HepG2 (cell line): ENCODE measurements at regions not wholly inside any gene's neighbourhood (a gene's known extent, or its start where the extent isn't known, plus 50 kb on each side); places are given as distances from the start of the nearest gene placed in this dataset.

Experiments
- ATAC-seq: fragments of 200-7000 bp; cut with Tn5 transposase; 3 replicates; pipeline ENCODE4 v1.9.1; 2020; ENCODE audit warnings: mild to moderate bottlenecking, moderate library complexity
- BruUV-seq: library from RNA; stranded (reverse); fragments of 400-500 nt; replicated peaks from 2 replicates; lab custom pipeline; 2021; lab: Mats Ljungman, UMichigan
- CTCF ChIA-PET: fragments of 300-600 bp; formaldehyde crosslinking; extraction: SDS; loops from one replicate; lab custom pipeline; 2021; ENCODE audit warnings: low total read pairs, inconsistent platforms, low intra/inter-chr PET ratio; lab: Yijun Ruan, JAX
- POLR2A ChIA-PET: fragments of 350-600 bp; sonication (Branson Sonifier 250); formaldehyde crosslinking; loops from one replicate; lab custom pipeline; 2020; ENCODE audit warnings: antibody characterized with exemption, inconsistent platforms; lab: Yijun Ruan, JAX
- DNase-seq: peaks from one replicate; pipeline ENCODE4 v3.0.0-alpha.2; 2015; ENCODE audit warnings: low spot score
- FAIRE-seq: peaks from 3 replicates; lab custom pipeline; 2011; peaks lifted over from hg19 to GRCh38; lab: Jason Lieb, UNC
- H2AFZ ChIP-seq: one replicate; pipeline ENCODE4 v1.6.1; 2011; ENCODE audit warnings: low read length, inconsistent platforms
- H3K27ac ChIP-seq: fragments of 300-600 bp; 3 replicates; pipeline ENCODE4 v1.8.0; 2011; ENCODE audit warnings: mixed run types, mild to moderate bottlenecking, mixed read lengths, low read length, inconsistent platforms; ENCODE audit not compliant: insufficient read depth; ENCODE audit errors: extremely low read length
- H3K27me3 ChIP-seq, 2 experiments: fragments of 200-600 bp in 1 of 2; 2 replicates in 1 of 2; 3 replicates in 1 of 2; pipeline versions ENCODE4 v1.6.0 to v1.8.0; 2011; ENCODE audit warnings: low read length in 2 of 2, mild to moderate bottlenecking in 2 of 2, moderate library complexity in 2 of 2, inconsistent platforms in 1 of 2; ENCODE audit not compliant: insufficient read depth in 2 of 2, control insufficient read depth in 1 of 2
- H3K36me3 ChIP-seq, 2 experiments: fragments of 200-600 bp in 1 of 2; replicated peaks in 1 of 2; 2 replicates in 1 of 2; 3 replicates in 1 of 2; pipeline versions ENCODE4 v1.5.1 to v1.8.0; 2011; ENCODE audit warnings: low read length in 2 of 2, inconsistent platforms in 1 of 2; ENCODE audit not compliant: insufficient read depth in 2 of 2, control insufficient read depth in 1 of 2
- H3K4me1 ChIP-seq: 2 replicates; pipeline ENCODE4 v1.5.1; 2012; ENCODE audit warnings: low read length, inconsistent platforms; ENCODE audit not compliant: insufficient read depth
- H3K4me2 ChIP-seq: 2 replicates; pipeline ENCODE4 v1.6.0; 2011; ENCODE audit warnings: low read depth, low read length, inconsistent platforms
- H3K4me3 ChIP-seq, 3 experiments: fragments of 200-600 bp in 1 of 3; sonication (generic), shearing (Covaris generic) in 1 of 3; replicated peaks in 1 of 3; 2 replicates each; pipeline ENCODE4 v1.5.1; 2011 to 2016; ENCODE audit warnings: low read length in 3 of 3, inconsistent platforms in 2 of 3, low read depth in 2 of 3, mild to moderate bottlenecking in 2 of 3, control low read depth in 1 of 3, mixed read lengths in 1 of 3; ENCODE audit not compliant: insufficient read depth in 1 of 3
- H3K79me2 ChIP-seq: one replicate; pipeline ENCODE4 v1.6.1; 2011; ENCODE audit warnings: low read length, inconsistent platforms; ENCODE audit not compliant: insufficient read depth
- H3K9ac ChIP-seq: 2 replicates; pipeline ENCODE4 v1.6.0; 2011; ENCODE audit warnings: mild to moderate bottlenecking, low read depth, low read length, inconsistent platforms; ENCODE audit not compliant: insufficient read depth
- H3K9me3 ChIP-seq: 2 replicates; pipeline ENCODE4 v1.5.1; 2012; ENCODE audit warnings: mild to moderate bottlenecking, low read length
- H4K20me1 ChIP-seq: 2 replicates; pipeline ENCODE4 v1.6.0; 2011; ENCODE audit warnings: inconsistent platforms, mild to moderate bottlenecking, low read length, moderate library complexity; ENCODE audit not compliant: insufficient read depth
- ARID2 ChIP-seq: sonication (generic); formaldehyde crosslinking; IDR thresholded peaks from 2 replicates; pipeline ENCODE4 v1.8.1; 2022; ENCODE audit warnings: mild to moderate bottlenecking, missing genetic modification reagents, borderline replicate concordance
- GMEB1 ChIP-seq: sonication (generic); formaldehyde crosslinking; IDR thresholded peaks from 2 replicates; pipeline ENCODE4 v1.5.1; 2020; ENCODE audit warnings: missing genetic modification reagents, mild to moderate bottlenecking, borderline replicate concordance
- KLF11 ChIP-seq: IDR thresholded peaks from 2 replicates; pipeline ENCODE4 v1.6.1; 2016; ENCODE audit warnings: missing compliant biosample characterization
- MATR3 ChIP-seq: sonication (generic); formaldehyde crosslinking; IDR thresholded peaks from 2 replicates; pipeline ENCODE4 v1.4.0; 2020; ENCODE audit warnings: missing genetic modification reagents
- RARA ChIP-seq: IDR thresholded peaks from 2 replicates; pipeline ENCODE4 v1.6.1; 2016; ENCODE audit warnings: missing genetic modification reagents, missing compliant biosample characterization
- RCOR2 ChIP-seq: IDR thresholded peaks from 2 replicates; pipeline ENCODE4 v1.6.1; 2016; ENCODE audit warnings: missing biosample characterization, missing genetic modification reagents
- RNF2 ChIP-seq: fragments of 450-650 bp; conservative IDR thresholded peaks from 2 replicates; pipeline ENCODE4 v1.6.1; 2016; ENCODE audit warnings: low read depth
- SNAI1 ChIP-seq: sonication (generic); formaldehyde crosslinking; IDR thresholded peaks from 2 replicates; pipeline ENCODE4 v1.5.0; 2020; ENCODE audit warnings: mild to moderate bottlenecking, missing genetic modification reagents, borderline replicate concordance
- SOX5 ChIP-seq: IDR thresholded peaks from 2 replicates; pipeline ENCODE4 v1.6.1; 2016; ENCODE audit warnings: borderline replicate concordance
- ZBTB38 ChIP-seq: sonication (generic); formaldehyde crosslinking; IDR thresholded peaks from 2 replicates; pipeline ENCODE4 v1.5.1; 2020; ENCODE audit warnings: mild to moderate bottlenecking, missing genetic modification reagents
- ZFX ChIP-seq: sonication (generic); formaldehyde crosslinking; IDR thresholded peaks from 2 replicates; pipeline ENCODE4 v1.4.0; 2020; ENCODE audit warnings: mild to moderate bottlenecking, low read depth, missing genetic modification reagents, moderate library complexity
- ZNF124 ChIP-seq: sonication (generic); formaldehyde crosslinking; IDR thresholded peaks from 2 replicates; pipeline ENCODE4 v1.4.0; 2020; ENCODE audit warnings: missing genetic modification reagents
- ZNF138 ChIP-seq: sonication (generic); formaldehyde crosslinking; IDR thresholded peaks from 2 replicates; pipeline ENCODE4 v1.5.0; 2020; ENCODE audit warnings: mild to moderate bottlenecking, low read depth, missing genetic modification reagents
- ZNF33A ChIP-seq: sonication (generic); formaldehyde crosslinking; IDR thresholded peaks from 2 replicates; pipeline ENCODE4 v1.5.1; 2020; ENCODE audit warnings: missing genetic modification reagents, mild to moderate bottlenecking, moderate library complexity, borderline replicate concordance
- ZNF678 ChIP-seq: sonication (generic); formaldehyde crosslinking; IDR thresholded peaks from 2 replicates; pipeline ENCODE4 v1.4.0; 2020; ENCODE audit warnings: mild to moderate bottlenecking, missing genetic modification reagents
- ZNF792 ChIP-seq: IDR thresholded peaks from 2 replicates; pipeline ENCODE4 v1.6.1; 2016
- ZNF891 ChIP-seq: sonication (generic); formaldehyde crosslinking; IDR thresholded peaks from 2 replicates; pipeline ENCODE4 v1.5.0; 2020; ENCODE audit warnings: mild to moderate bottlenecking, missing genetic modification reagents
- ZSCAN12 ChIP-seq: sonication (generic); formaldehyde crosslinking; IDR thresholded peaks from 2 replicates; pipeline ENCODE4 v1.9.0; 2021; ENCODE audit warnings: mild to moderate bottlenecking, missing genetic modification reagents
- WGBS: methylation state at CpG from one replicate; pipeline ENCODE4 v1.1.6; 2017; ENCODE audit warnings: low lambda C conversion rate; 5-methylcytosine and 5-hydroxymethylcytosine counted together
- in situ Hi-C: cut with HindIII; loops from 2 replicates; pipeline ENCODE4 v1.10.0; 2017; ENCODE audit warnings: low pct_unique_long_range_greater_than_20kb; ENCODE audit not compliant: extremely low pct_ligation_motif_present
- intact Hi-C: fragments of 100-400 bp; cut with micrococcal nuclease; formaldehyde crosslinking; loops from one replicate; pipeline ENCODE4 v1.10.0; 2022; ENCODE audit not compliant: unreplicated experiment
- TF ChIP-seq, protein P1 (sequence below): sonication (generic); formaldehyde crosslinking; IDR thresholded peaks from 2 replicates; pipeline ENCODE4 v1.5.0; 2020; ENCODE audit warnings: missing genetic modification reagents
- TF ChIP-seq, protein P2 (sequence below): sonication (generic); formaldehyde crosslinking; IDR thresholded peaks from 2 replicates; pipeline ENCODE4 v1.4.0; 2020; ENCODE audit warnings: missing genetic modification reagents

GRCh38 chr3:3280396-3280795 lies 100.9 kb upstream of the CRBN start (continued):
- TF ChIP-seq GMEB1 (CRISPR knock-in tag): no peak

- TF ChIP-seq RCOR2: no peak
- no peak for TF ChIP-seq ZNF138 (CRISPR knock-in tag)
- no peak for TF ChIP-seq SNAI1
- TF ChIP-seq KLF11 (CRISPR knock-in tag): no peak
- no peak for TF ChIP-seq SOX5 (CRISPR knock-in tag)
- no peak for TF ChIP-seq ZNF891 (CRISPR knock-in tag)
- no peak for TF ChIP-seq ZNF33A (CRISPR knock-in tag)
- no peak for TF ChIP-seq ZNF124 (CRISPR knock-in tag)
- TF ChIP-seq ZFX (CRISPR knock-in tag): no peak
- no peak for TF ChIP-seq RNF2
- no peak for TF ChIP-seq ZBTB38 (CRISPR knock-in tag)
- TF ChIP-seq ZNF678 (CRISPR knock-in tag): no peak
- TF ChIP-seq, protein P1, sequence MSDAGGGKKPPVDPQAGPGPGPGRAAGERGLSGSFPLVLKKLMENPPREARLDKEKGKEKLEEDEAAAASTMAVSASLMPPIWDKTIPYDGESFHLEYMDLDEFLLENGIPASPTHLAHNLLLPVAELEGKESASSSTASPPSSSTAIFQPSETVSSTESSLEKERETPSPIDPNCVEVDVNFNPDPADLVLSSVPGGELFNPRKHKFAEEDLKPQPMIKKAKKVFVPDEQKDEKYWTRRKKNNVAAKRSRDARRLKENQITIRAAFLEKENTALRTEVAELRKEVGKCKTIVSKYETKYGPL (CRISPR knock-in tag): no peak
- TF ChIP-seq MATR3 (CRISPR knock-in tag): no peak
- TF ChIP-seq ZNF792: no peak
- no peak for TF ChIP-seq RARA (CRISPR knock-in tag)
- TF ChIP-seq ARID2 (CRISPR knock-in tag): no peak
- TF ChIP-seq, protein P2, sequence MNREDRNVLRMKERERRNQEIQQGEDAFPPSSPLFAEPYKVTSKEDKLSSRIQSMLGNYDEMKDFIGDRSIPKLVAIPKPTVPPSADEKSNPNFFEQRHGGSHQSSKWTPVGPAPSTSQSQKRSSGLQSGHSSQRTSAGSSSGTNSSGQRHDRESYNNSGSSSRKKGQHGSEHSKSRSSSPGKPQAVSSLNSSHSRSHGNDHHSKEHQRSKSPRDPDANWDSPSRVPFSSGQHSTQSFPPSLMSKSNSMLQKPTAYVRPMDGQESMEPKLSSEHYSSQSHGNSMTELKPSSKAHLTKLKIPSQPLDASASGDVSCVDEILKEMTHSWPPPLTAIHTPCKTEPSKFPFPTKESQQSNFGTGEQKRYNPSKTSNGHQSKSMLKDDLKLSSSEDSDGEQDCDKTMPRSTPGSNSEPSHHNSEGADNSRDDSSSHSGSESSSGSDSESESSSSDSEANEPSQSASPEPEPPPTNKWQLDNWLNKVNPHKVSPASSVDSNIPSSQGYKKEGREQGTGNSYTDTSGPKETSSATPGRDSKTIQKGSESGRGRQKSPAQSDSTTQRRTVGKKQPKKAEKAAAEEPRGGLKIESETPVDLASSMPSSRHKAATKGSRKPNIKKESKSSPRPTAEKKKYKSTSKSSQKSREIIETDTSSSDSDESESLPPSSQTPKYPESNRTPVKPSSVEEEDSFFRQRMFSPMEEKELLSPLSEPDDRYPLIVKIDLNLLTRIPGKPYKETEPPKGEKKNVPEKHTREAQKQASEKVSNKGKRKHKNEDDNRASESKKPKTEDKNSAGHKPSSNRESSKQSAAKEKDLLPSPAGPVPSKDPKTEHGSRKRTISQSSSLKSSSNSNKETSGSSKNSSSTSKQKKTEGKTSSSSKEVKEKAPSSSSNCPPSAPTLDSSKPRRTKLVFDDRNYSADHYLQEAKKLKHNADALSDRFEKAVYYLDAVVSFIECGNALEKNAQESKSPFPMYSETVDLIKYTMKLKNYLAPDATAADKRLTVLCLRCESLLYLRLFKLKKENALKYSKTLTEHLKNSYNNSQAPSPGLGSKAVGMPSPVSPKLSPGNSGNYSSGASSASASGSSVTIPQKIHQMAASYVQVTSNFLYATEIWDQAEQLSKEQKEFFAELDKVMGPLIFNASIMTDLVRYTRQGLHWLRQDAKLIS (CRISPR knock-in tag): no peak
- TF ChIP-seq ZSCAN12: no peak
- Histone ChIP-seq H3K9me3 (no peaks in the 10 kb centered on the region), H3K4me1 (no peaks in the 10 kb centered on the region), H3K79me2 (no peaks in the 10 kb centered on the region), H3K9ac (no peak overlapping the region), H3K36me3 (no peaks in the 10 kb centered on the region), H3K4me3 (no peak overlapping the region), H2AFZ (no peak overlapping the region), H4K20me1 (no peaks in the 10 kb centered on the region), H3K27ac (no peak overlapping the region), H3K27me3 (no peaks in the 10 kb centered on the region), H3K4me2 (no peak overlapping the region)
- ChIA-PET POLR2A (no interaction called here), CTCF (no interaction called here)
- no peak for FAIRE-seq
- intact Hi-C loops (no loop called here), in situ Hi-C loops (no loop called here)
- WGBS: 0% methylated on average over 1 of the region's 1 CpG
- no peak for DNase-seq
- BruUV-seq: no TSS peak
- no peak for ATAC-seq
Observed at GRCh38 chr3:3278073-3278472, 98.6 kb upstream of the CRBN start.
